GM13976 (cell line): ENCODE measurements at regions not wholly inside any gene's neighbourhood (a gene's known extent, or its start where the extent isn't known, plus 50 kb on each side); places are given as distances from the start of the nearest gene placed in this dataset.

Source experiments
- DNase-seq: peaks from one replicate; pipeline ENCODE4 v3.0.0; 2012; ENCODE audit warnings: low spot score
- in situ Hi-C: fragments of 300-500 bp; cut with MboI; formaldehyde crosslinking; loops from one replicate; pipeline ENCODE4 v1.12.0; 2022; ENCODE audit warnings: low sequenced_read_pairs, mixed read lengths, inconsistent platforms; ENCODE audit not compliant: unreplicated experiment
- TF ChIP-seq, protein P1 (sequence below): IDR thresholded peaks from 2 replicates; pipeline ENCODE4 v1.5.1; 2012; ENCODE audit warnings: borderline replicate concordance, mild to moderate bottlenecking; ENCODE audit not compliant: insufficient read depth; ENCODE audit errors: extremely low read depth, missing control alignments, control extremely low read depth

- TF ChIP-seq, protein P1, sequence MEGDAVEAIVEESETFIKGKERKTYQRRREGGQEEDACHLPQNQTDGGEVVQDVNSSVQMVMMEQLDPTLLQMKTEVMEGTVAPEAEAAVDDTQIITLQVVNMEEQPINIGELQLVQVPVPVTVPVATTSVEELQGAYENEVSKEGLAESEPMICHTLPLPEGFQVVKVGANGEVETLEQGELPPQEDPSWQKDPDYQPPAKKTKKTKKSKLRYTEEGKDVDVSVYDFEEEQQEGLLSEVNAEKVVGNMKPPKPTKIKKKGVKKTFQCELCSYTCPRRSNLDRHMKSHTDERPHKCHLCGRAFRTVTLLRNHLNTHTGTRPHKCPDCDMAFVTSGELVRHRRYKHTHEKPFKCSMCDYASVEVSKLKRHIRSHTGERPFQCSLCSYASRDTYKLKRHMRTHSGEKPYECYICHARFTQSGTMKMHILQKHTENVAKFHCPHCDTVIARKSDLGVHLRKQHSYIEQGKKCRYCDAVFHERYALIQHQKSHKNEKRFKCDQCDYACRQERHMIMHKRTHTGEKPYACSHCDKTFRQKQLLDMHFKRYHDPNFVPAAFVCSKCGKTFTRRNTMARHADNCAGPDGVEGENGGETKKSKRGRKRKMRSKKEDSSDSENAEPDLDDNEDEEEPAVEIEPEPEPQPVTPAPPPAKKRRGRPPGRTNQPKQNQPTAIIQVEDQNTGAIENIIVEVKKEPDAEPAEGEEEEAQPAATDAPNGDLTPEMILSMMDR = no peak
- in situ Hi-C loops = no loop called here
- DNase-seq = no peak
Measured at GRCh38 chr14:75341620-75342019, 63.0 kb downstream of the FOS start.

DNA sequence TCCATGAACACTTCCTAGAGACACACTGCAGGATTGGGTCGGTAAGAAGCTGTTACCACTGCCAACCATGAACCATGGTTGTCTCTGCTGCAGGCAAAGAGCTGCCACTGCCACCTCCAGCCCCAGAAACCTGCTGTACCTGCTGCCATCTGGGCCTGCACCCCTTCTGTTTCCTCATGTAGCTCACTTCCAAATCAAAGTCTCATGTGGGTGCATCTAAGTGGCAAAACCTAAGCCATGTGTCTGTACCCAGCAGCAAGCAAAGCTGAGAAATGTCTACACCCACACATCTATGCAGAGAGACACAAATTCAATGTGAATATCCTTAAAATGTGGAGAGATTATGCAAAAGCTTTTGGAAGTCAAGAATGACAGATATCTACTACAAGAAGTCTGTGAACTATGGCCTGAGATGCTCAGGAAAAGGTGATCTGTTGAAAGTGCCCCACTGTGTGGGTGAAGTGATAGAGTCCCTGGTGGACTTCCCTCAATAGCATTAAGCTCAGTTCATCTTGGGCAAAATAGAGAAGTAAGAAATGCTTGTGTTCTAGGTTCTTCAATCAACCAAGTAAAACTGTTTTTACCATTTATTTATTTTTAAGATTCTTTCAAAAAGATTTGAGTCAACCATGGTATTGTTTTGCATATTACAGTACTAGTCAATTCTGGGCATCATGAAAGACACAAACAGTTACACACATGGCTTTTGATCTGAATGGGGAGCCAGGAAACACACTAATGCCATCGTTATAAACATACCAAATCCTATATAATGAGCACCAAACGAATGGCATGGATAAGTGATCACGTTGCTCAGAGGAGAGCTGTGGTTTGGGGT, 64.4 kb downstream of the FOS start:
- TF ChIP-seq, protein P1 = no peak
- DNase-seq = peak; percentile 35
- in situ Hi-C loops = no loop called here

DNA sequence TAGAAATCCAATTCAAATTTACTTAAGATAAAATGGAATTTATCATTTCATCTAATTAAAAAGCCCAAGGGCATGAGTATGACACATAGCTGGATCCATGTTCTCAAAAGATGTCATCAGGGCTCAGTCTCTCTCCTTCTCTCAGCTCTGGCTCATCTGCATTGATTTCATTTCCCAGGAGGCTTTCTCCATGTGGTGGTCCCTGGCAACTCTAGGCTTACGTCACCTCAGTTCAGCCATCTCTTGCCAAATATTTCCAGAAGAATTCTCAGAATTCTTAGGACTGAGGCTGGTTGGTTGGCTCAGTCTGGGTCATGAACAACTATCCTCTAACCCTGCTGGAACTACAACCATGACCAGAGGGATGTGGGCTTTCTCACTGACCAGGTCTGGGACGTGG, 65.3 kb downstream of the FOS start:
- in situ Hi-C loops = no loop called here
- no peak for DNase-seq
- TF ChIP-seq, protein P1 = no peak

- no peak for DNase-seq
- in situ Hi-C loops = no loop called here
- TF ChIP-seq, protein P1 = no peak
Measured at GRCh38 chr14:75344411-75344810, 65.8 kb downstream of the FOS start.

- DNase-seq = no peak
- TF ChIP-seq, protein P1 = no peak
- in situ Hi-C loops = no loop called here
Measured at GRCh38 chr14:75350505-75351060, 72.0 kb downstream of the FOS start.

DNA sequence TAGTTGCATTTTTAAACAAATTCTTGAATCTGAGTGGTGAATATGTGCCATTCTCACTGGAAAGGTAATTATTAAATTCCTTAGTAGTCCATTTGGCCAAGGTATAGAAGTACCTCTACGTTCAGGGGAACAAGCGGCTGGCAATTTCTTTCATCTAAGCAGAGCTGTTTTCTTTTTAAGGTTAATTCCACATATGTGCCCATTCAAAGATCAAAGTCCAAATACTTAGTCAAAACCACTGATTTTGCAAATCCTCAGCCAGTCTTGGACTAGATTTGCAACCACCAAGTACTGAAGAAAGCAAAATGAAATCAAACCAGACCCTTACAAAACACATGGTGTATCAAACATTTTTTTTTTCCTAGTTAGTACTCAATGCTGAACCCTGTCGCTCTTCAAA, 68.7 kb upstream of the JDP2 start:
- in situ Hi-C loops = no loop called here
- TF ChIP-seq, protein P1 = no peak
- no peak for DNase-seq
